H1 (cell line): ENCODE measurements at regions not wholly inside any gene's neighbourhood (a gene's known extent, or its start where the extent isn't known, plus 50 kb on each side); places are given as distances from the start of the nearest gene placed in this dataset.

ENCODE experiments used
- CTCF ChIA-PET: fragments of 300-600 bp; sonication (Branson Sonifier 250); formaldehyde crosslinking; loops from one replicate; lab custom pipeline; 2021; ENCODE audit not compliant: partially characterized antibody; lab: Charles Lee
- POLR2A ChIA-PET: fragments of 300-600 bp; sonication (Branson Sonifier 250); formaldehyde crosslinking; loops from one replicate; lab custom pipeline; 2021; ENCODE audit warnings: inconsistent platforms; ENCODE audit not compliant: partially characterized antibody; lab: Charles Lee
- DNase-seq, 2 experiments: peaks; one replicate each; pipeline versions ENCODE4 v3.0.0 to v3.0.0-alpha.2; 2010 to 2022; ENCODE audit warnings: low spot score in 2 of 2, low read depth in 1 of 2, mixed read lengths in 1 of 2
- FAIRE-seq: peaks from 2 replicates; lab custom pipeline; 2011; peaks lifted over from hg19 to GRCh38; lab: Jason Lieb, UNC
- H2AFZ ChIP-seq: 2 replicates; pipeline ENCODE4 v1.8.1; 2012; ENCODE audit warnings: low read length, inconsistent platforms
- H2AK5ac ChIP-seq: 2 replicates; pipeline ENCODE4 v1.6.1; 2013; ENCODE audit warnings: low read depth, low read length
- H2BK120ac ChIP-seq: replicated peaks from 2 replicates; pipeline ENCODE3; 2013; ENCODE audit warnings: low read depth, low read length, inconsistent platforms
- H2BK12ac ChIP-seq: 2 replicates; pipeline ENCODE4 v1.6.1; 2013; ENCODE audit warnings: low read depth, low read length
- H2BK15ac ChIP-seq: 2 replicates; pipeline ENCODE4 v1.6.1; 2013; ENCODE audit warnings: low read length
- H2BK20ac ChIP-seq: 2 replicates; pipeline ENCODE4 v1.6.1; 2013; ENCODE audit warnings: low read length
- H2BK5ac ChIP-seq: 2 replicates; pipeline ENCODE4 v1.6.1; 2013; ENCODE audit warnings: low read depth, low read length
- H3K14ac ChIP-seq: 2 replicates; pipeline ENCODE4 v1.6.1; 2013; ENCODE audit warnings: inconsistent platforms; ENCODE audit not compliant: insufficient read length
- H3K18ac ChIP-seq: 2 replicates; pipeline ENCODE4 v1.6.1; 2013; ENCODE audit warnings: low read length; ENCODE audit errors: extremely low read depth
- H3K23ac ChIP-seq: 2 replicates; pipeline ENCODE4 v1.6.1; 2013; ENCODE audit warnings: inconsistent platforms; ENCODE audit not compliant: insufficient read length
- H3K23me2 ChIP-seq: 2 replicates; pipeline ENCODE4 v1.6.1; 2013; ENCODE audit warnings: low read depth, low read length
- H3K27ac ChIP-seq: 2 replicates; pipeline ENCODE4 v1.6.1; 2011; ENCODE audit warnings: low read depth, low read length, inconsistent platforms
- H3K27me3 ChIP-seq, 4 experiments: replicated peaks in 1 of 4; 1 replicate in 1 of 4; 2 replicates in 3 of 4; pipeline versions ENCODE4 v1.6.1 to v1.8.1; 2011 to 2013; ENCODE audit warnings: low read length in 3 of 4, mild to moderate bottlenecking in 3 of 4, inconsistent platforms in 2 of 4, mixed read lengths in 2 of 4, moderate library complexity in 1 of 4; ENCODE audit not compliant: control insufficient read depth in 3 of 4, insufficient read depth in 3 of 4; ENCODE audit errors: extremely low read depth in 1 of 4
- H3K36me3 ChIP-seq, 4 experiments: 2 replicates each; pipeline versions ENCODE4 v1.6.1 to v1.8.1; 2011 to 2013; ENCODE audit warnings: mild to moderate bottlenecking in 4 of 4, low read length in 3 of 4, moderate library complexity in 2 of 4, control low read depth in 1 of 4, inconsistent platforms in 1 of 4; ENCODE audit not compliant: insufficient read depth in 4 of 4, control insufficient read depth in 2 of 4
- H3K4ac ChIP-seq: replicated peaks from 2 replicates; pipeline ENCODE3; 2013; ENCODE audit warnings: low read length, low read depth, mixed read lengths, inconsistent platforms; ENCODE audit not compliant: insufficient read length
- H3K4me1 ChIP-seq, 4 experiments: replicated peaks in 1 of 4; 1 replicate in 1 of 4; 2 replicates in 3 of 4; pipeline versions ENCODE4 v1.6.1 to v1.8.1; 2011 to 2013; ENCODE audit warnings: low read length in 3 of 4, inconsistent platforms in 2 of 4, mixed read lengths in 1 of 4; ENCODE audit not compliant: insufficient read depth in 4 of 4, control insufficient read depth in 3 of 4
- H3K4me2 ChIP-seq, 2 experiments: 2 replicates each; pipeline versions ENCODE4 v1.6.1 to v1.8.1; 2011 to 2013; ENCODE audit warnings: low read depth in 2 of 2, low read length in 2 of 2, control low read depth in 1 of 2, inconsistent platforms in 1 of 2, mild to moderate bottlenecking in 1 of 2; ENCODE audit not compliant: insufficient read depth in 1 of 2
- H3K4me3 ChIP-seq, 4 experiments: fragments of 200-600, 300-600 bp in 1 of 4; sonication (generic), shearing (Covaris generic), sonication (Bioruptor Twin) in 1 of 4; 2 replicates each; pipeline versions ENCODE4 v1.5.1 to v1.8.1; 2011 to 2016; ENCODE audit warnings: low read length in 4 of 4, low read depth in 3 of 4, control low read depth in 2 of 4, inconsistent platforms in 2 of 4, mild to moderate bottlenecking in 2 of 4, mixed read lengths in 1 of 4, moderate library complexity in 1 of 4; ENCODE audit not compliant: insufficient read depth in 2 of 4; ENCODE audit errors: extremely low read depth in 1 of 4
- H3K56ac ChIP-seq: replicated peaks from 2 replicates; pipeline ENCODE3; 2013; ENCODE audit warnings: low read depth, mild to moderate bottlenecking, mixed read lengths, low read length, inconsistent platforms; ENCODE audit not compliant: insufficient read length
- H3K79me1 ChIP-seq: 2 replicates; pipeline ENCODE4 v1.6.1; 2013; ENCODE audit warnings: low read depth, low read length, control low read depth
- H3K79me2 ChIP-seq, 2 experiments: 2 replicates each; pipeline versions ENCODE4 v1.6.1 to v1.8.1; 2012 to 2013; ENCODE audit warnings: low read length in 2 of 2, mild to moderate bottlenecking in 2 of 2, inconsistent platforms in 1 of 2; ENCODE audit not compliant: insufficient read depth in 2 of 2, control insufficient read depth in 1 of 2
- H3K9ac ChIP-seq, 4 experiments: replicated peaks in 1 of 4; 1 replicate in 1 of 4; 2 replicates in 3 of 4; pipeline versions ENCODE4 v1.6.1 to v1.8.1; 2011 to 2013; ENCODE audit warnings: low read depth in 3 of 4, low read length in 3 of 4, control low read depth in 2 of 4, mild to moderate bottlenecking in 2 of 4, moderate library complexity in 2 of 4, inconsistent platforms in 1 of 4; ENCODE audit errors: extremely low read depth in 1 of 4
- H3K9me3 ChIP-seq, 2 experiments: 2 replicates each; pipeline versions ENCODE4 v1.6.1 to v1.8.1; 2012 to 2013; ENCODE audit warnings: mild to moderate bottlenecking in 2 of 2, moderate library complexity in 2 of 2, control low read depth in 1 of 2, inconsistent platforms in 1 of 2, low read depth in 1 of 2, low read length in 1 of 2, mixed read lengths in 1 of 2; ENCODE audit not compliant: insufficient read depth in 2 of 2
- H4K20me1 ChIP-seq, 2 experiments: replicated peaks in 1 of 2; 2 replicates each; pipeline versions ENCODE3 to v1.8.1; 2011 to 2013; ENCODE audit warnings: inconsistent platforms in 2 of 2, low read length in 2 of 2, mild to moderate bottlenecking in 1 of 2; ENCODE audit not compliant: insufficient read depth in 2 of 2, control insufficient read depth in 1 of 2
- H4K5ac ChIP-seq: 2 replicates; pipeline ENCODE4 v1.6.1; 2013; ENCODE audit warnings: low read length, low read depth, mixed read lengths, inconsistent platforms; ENCODE audit not compliant: insufficient read length
- H4K8ac ChIP-seq: 2 replicates; pipeline ENCODE4 v1.8.0; 2013; ENCODE audit warnings: mild to moderate bottlenecking, moderate library complexity, low read length, inconsistent platforms; ENCODE audit not compliant: insufficient read depth; ENCODE audit errors: extremely low read depth
- H4K91ac ChIP-seq: replicated peaks from 2 replicates; pipeline ENCODE3; 2013; ENCODE audit warnings: low read length, mixed read lengths, inconsistent platforms; ENCODE audit not compliant: insufficient read length
- ATF3 ChIP-seq: IDR thresholded peaks from 2 replicates; pipeline ENCODE4 v1.6.1; 2011; ENCODE audit warnings: low read depth, mild to moderate bottlenecking, low read length; ENCODE audit not compliant: insufficient read depth
- CEBPB ChIP-seq: IDR thresholded peaks from 2 replicates; pipeline ENCODE4 v1.6.1; 2012; ENCODE audit warnings: low read depth, low read length
- CTBP2 ChIP-seq: IDR thresholded peaks from 2 replicates; pipeline ENCODE4 v1.7.0; 2011; ENCODE audit warnings: borderline replicate concordance, mild to moderate bottlenecking, moderate library complexity, mixed read lengths, low read length; ENCODE audit not compliant: insufficient read depth, insufficient read length
- HDAC2 ChIP-seq, 2 experiments: fragments of 300-600 bp in 1 of 2; sonication (generic) in 1 of 2; IDR thresholded peaks; 2 replicates each; pipeline ENCODE4 v1.6.1; 2011 to 2012; ENCODE audit warnings: low read depth in 2 of 2, low read length in 2 of 2, mild to moderate bottlenecking in 2 of 2, moderate library complexity in 2 of 2, borderline replicate concordance in 1 of 2, inconsistent platforms in 1 of 2
- HDAC6 ChIP-seq: IDR thresholded peaks from one replicate; pipeline ENCODE4 v1.7.1; 2012; ENCODE audit warnings: low read depth, mild to moderate bottlenecking, inconsistent platforms, low read length, moderate library complexity
- JUN ChIP-seq: IDR thresholded peaks from 2 replicates; pipeline ENCODE4 v1.6.1; 2011; ENCODE audit warnings: low read depth, mild to moderate bottlenecking, improper control_type of control experiment, low read length
- PHF8 ChIP-seq: fragments of 200-600 bp; sonication (generic); conservative IDR thresholded peaks from 2 replicates; pipeline ENCODE4 v1.7.1; 2012; ENCODE audit warnings: low read depth, mild to moderate bottlenecking, inconsistent platforms, low read length, moderate library complexity
- POU5F1 ChIP-seq: IDR thresholded peaks from 2 replicates; pipeline ENCODE4 v1.6.1; 2011; ENCODE audit warnings: low read depth, mild to moderate bottlenecking, low read length, moderate library complexity
- RAD21 ChIP-seq, 2 experiments: IDR thresholded peaks in 1 of 2; conservative IDR thresholded peaks in 1 of 2; 2 replicates each; pipeline ENCODE4 v1.6.1; 2011; ENCODE audit warnings: low read depth in 2 of 2, low read length in 2 of 2, improper control_type of control experiment in 1 of 2, inconsistent platforms in 1 of 2, mild to moderate bottlenecking in 1 of 2, moderate library complexity in 1 of 2
- SIN3A ChIP-seq, 2 experiments: IDR thresholded peaks in 1 of 2; conservative IDR thresholded peaks in 1 of 2; 2 replicates each; pipeline ENCODE4 v1.6.1; 2011 to 2012; ENCODE audit warnings: low read length in 2 of 2, improper control_type of control experiment in 1 of 2, low read depth in 1 of 2, mild to moderate bottlenecking in 1 of 2
- SP2 ChIP-seq: IDR thresholded peaks from 2 replicates; pipeline ENCODE4 v1.6.1; 2012; ENCODE audit warnings: mild to moderate bottlenecking, low read length, inconsistent platforms
- WGBS, 2 experiments: shearing (Covaris generic) in 1 of 2; methylation state at CpG; one replicate each; pipeline versions ENCODE4 v1.1.6 to v1.1.7; 2013 to 2015; ENCODE audit warnings: low lambda C conversion rate in 2 of 2, mixed read lengths in 2 of 2, inconsistent platforms in 1 of 2, low coverage in 1 of 2, missing lambda C conversion rate in 1 of 2; ENCODE audit not compliant: insufficient replicate concordance in 2 of 2, insufficient coverage in 1 of 2, insufficient read length in 1 of 2; ENCODE audit errors: extremely low coverage in 1 of 2, missing lambda C conversion rate in 1 of 2; 5-methylcytosine and 5-hydroxymethylcytosine counted together

DNA sequence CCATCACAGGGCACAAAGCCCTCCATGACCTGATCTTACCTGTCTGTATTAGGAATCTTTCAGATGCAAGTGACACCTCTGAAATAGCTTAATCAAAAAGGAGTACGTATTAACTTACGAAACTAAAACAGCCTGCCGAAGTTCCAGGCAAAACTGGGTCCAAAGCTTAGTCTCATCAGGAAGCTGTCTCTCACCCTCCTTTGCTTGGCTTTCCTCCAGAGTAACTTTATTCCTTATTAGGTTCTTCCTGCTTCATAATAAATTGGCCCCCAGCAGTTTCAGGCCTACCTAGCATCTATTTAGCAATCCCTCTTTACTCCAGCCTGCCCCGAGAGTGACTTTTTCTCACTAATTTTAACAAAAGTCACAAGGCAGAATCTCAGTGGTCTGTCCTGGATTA, 58.4 kb upstream of the STK32A start:
- no peak overlapping the region for H2AFZ ChIP-seq
- no peaks in the 10 kb centered on the region for H3K23me2 ChIP-seq
- H2BK15ac ChIP-seq = no peak overlapping the region
- no peak overlapping the region for H3K23ac ChIP-seq
- H4K8ac ChIP-seq = no peak overlapping the region
- H2BK20ac ChIP-seq = no peak overlapping the region
- H4K5ac ChIP-seq = no peak overlapping the region
- CTCF ChIA-PET = interaction anchor here (1.7 kb wide), 1 partner anchor 12 kb away, joined by 8 read pairs; no protein-coding TSS in a partner anchor
- no peak overlapping the region for H3K14ac ChIP-seq
- H3K4ac ChIP-seq = no peak overlapping the region
- no peak overlapping the region for H3K4me2 ChIP-seq
- no peak overlapping the region for H4K91ac ChIP-seq
- DNase-seq = no peak
- H3K9ac ChIP-seq = no peak overlapping the region
- H3K27me3 ChIP-seq = no peaks in the 10 kb centered on the region; a peak in 1 of 7 replicates
- TF ChIP-seq HDAC2 (IDR thresholded peaks at IDR 0.05; ENCODE audit: borderline replicate concordance in 1 of 2, low read depth in 2 of 2, low read length in 2 of 2) = no peak
- no peak for TF ChIP-seq ATF3
- TF ChIP-seq CTBP2 = no peak
- TF ChIP-seq SP2 = no peak
- no peak for TF ChIP-seq JUN
- TF ChIP-seq HDAC6 = no peak
- no peak for TF ChIP-seq PHF8
- no peak for TF ChIP-seq RAD21 (IDR thresholded peaks at IDR 0.05 in 1 of 2, conservative IDR thresholded peaks at IDR 0.05 in 1 of 2; ENCODE audit: low read depth in 2 of 2, low read length in 2 of 2)
- TF ChIP-seq SIN3A (conservative IDR thresholded peaks at IDR 0.05 in 1 of 2, IDR thresholded peaks at IDR 0.05 in 1 of 2; ENCODE audit: low read depth in 1 of 2, low read length in 2 of 2) = no peak
- TF ChIP-seq CEBPB = no peak
- TF ChIP-seq POU5F1 = no peak
- TF ChIP-seq, all 59 proteins: peak for 0
- Histone ChIP-seq H3K4me1 (no peaks in the 10 kb centered on the region), H3K27ac (no peak overlapping the region), H3K4me3 (no peak overlapping the region), H3K56ac (no peak overlapping the region), H3K18ac (no peak overlapping the region), H2BK5ac (no peak overlapping the region), H3K79me2 (no peaks in the 10 kb centered on the region), H2BK120ac (no peak overlapping the region), H2BK12ac (no peak overlapping the region), H4K20me1 (no peaks in the 10 kb centered on the region), H3K36me3 (no peaks in the 10 kb centered on the region), H2AK5ac (no peak overlapping the region), H3K9me3 (no peaks in the 10 kb centered on the region), H3K79me1 (no peaks in the 10 kb centered on the region)
- POLR2A ChIA-PET = no interaction called here
- FAIRE-seq = no peak
- 93% methylated on average over 4 of the region's 4 CpGs; no CpG with 5 or more reads in 1 of the 2 experiments for WGBS, 2 experiments
